IMR-90 (cell line): ENCODE measurements at regions not wholly inside any gene's neighbourhood (a gene's known extent, or its start where the extent isn't known, plus 50 kb on each side); places are given as distances from the start of the nearest gene placed in this dataset.

ENCODE experiments used
- ATAC-seq: fragments of 200-7000 bp; cut with Tn5 transposase; 2 replicates; pipeline ENCODE4 v1.9.1; 2020; ENCODE audit warnings: low read depth, mild to moderate bottlenecking, moderate library complexity
- BruUV-seq: library from RNA; stranded (reverse); fragments of 400-500 nt; replicated peaks from 2 replicates; lab custom pipeline; 2021; lab: Mats Ljungman, UMichigan
- CTCF ChIA-PET: fragments of 300-600 bp; formaldehyde crosslinking; extraction: SDS; loops from one replicate; lab custom pipeline; 2021; ENCODE audit warnings: antibody characterized with exemption; lab: Yijun Ruan, JAX
- POLR2A ChIA-PET: fragments of 300-600 bp; sonication (Branson Sonifier 250); formaldehyde crosslinking; loops from one replicate; lab custom pipeline; 2022; ENCODE audit warnings: antibody characterized with exemption; ENCODE audit not compliant: unreplicated experiment; lab: Charles Lee
- DNase-seq: peaks from one replicate; pipeline ENCODE4 v3.0.0; 2013
- H2AFZ ChIP-seq: replicated peaks from 2 replicates; pipeline ENCODE3; 2013; ENCODE audit warnings: low read length, mild to moderate bottlenecking; ENCODE audit not compliant: poor library complexity
- H2AK5ac ChIP-seq: 2 replicates; pipeline ENCODE4 v1.6.1; 2013; ENCODE audit warnings: low read depth, low read length, inconsistent platforms
- H2AK9ac ChIP-seq: replicated peaks from 2 replicates; pipeline ENCODE3; 2013; ENCODE audit warnings: mild to moderate bottlenecking, low read depth, low read length, moderate library complexity; ENCODE audit not compliant: poor library complexity
- H2BK120ac ChIP-seq: 2 replicates; pipeline ENCODE4 v1.6.1; 2013; ENCODE audit warnings: low read depth, low read length, inconsistent platforms
- H2BK15ac ChIP-seq: 3 replicates; pipeline ENCODE4 v1.6.1; 2013; ENCODE audit warnings: low read depth, low read length, inconsistent platforms
- H2BK20ac ChIP-seq: 2 replicates; pipeline ENCODE4 v1.6.1; 2013; ENCODE audit warnings: low read depth, mild to moderate bottlenecking, inconsistent platforms, low read length, moderate library complexity
- H2BK5ac ChIP-seq: 2 replicates; pipeline ENCODE4 v1.6.1; 2013; ENCODE audit warnings: mild to moderate bottlenecking, low read depth, low read length, inconsistent platforms; ENCODE audit not compliant: poor library complexity, severe bottlenecking
- H3K14ac ChIP-seq: replicated peaks from 2 replicates; pipeline ENCODE4 v1.6.1; 2013; ENCODE audit warnings: low read depth, low read length, inconsistent platforms
- H3K18ac ChIP-seq: 2 replicates; pipeline ENCODE4 v1.6.1; 2013; ENCODE audit warnings: low read depth, low read length, control low read depth
- H3K23ac ChIP-seq: 2 replicates; pipeline ENCODE4 v1.6.1; 2013; ENCODE audit warnings: low read depth, low read length, inconsistent platforms
- H3K27ac ChIP-seq: 2 replicates; pipeline ENCODE4 v1.5.1; 2013; ENCODE audit warnings: mild to moderate bottlenecking, control low read depth, low read length; ENCODE audit not compliant: insufficient read depth
- H3K27me3 ChIP-seq: 2 replicates; pipeline ENCODE4 v1.6.1; 2013; ENCODE audit warnings: low read length; ENCODE audit not compliant: control insufficient read depth, insufficient read depth
- H3K36me3 ChIP-seq: 2 replicates; pipeline ENCODE4 v1.6.1; 2013; ENCODE audit warnings: low read length, mixed read lengths; ENCODE audit not compliant: control insufficient read depth, insufficient read depth
- H3K4ac ChIP-seq: 2 replicates; pipeline ENCODE4 v1.6.1; 2013; ENCODE audit warnings: low read depth, low read length, inconsistent platforms
- H3K4me1 ChIP-seq: 2 replicates; pipeline ENCODE4 v1.6.1; 2013; ENCODE audit warnings: low read length, mixed read lengths; ENCODE audit not compliant: control insufficient read depth, insufficient read depth
- H3K4me2 ChIP-seq: 2 replicates; pipeline ENCODE4 v1.6.1; 2013; ENCODE audit warnings: low read depth, mild to moderate bottlenecking, control low read depth, low read length, moderate library complexity
- H3K4me3 ChIP-seq: 2 replicates; pipeline ENCODE4 v1.5.1; 2013; ENCODE audit warnings: low read depth, mild to moderate bottlenecking, control low read depth, low read length, moderate library complexity; ENCODE audit not compliant: insufficient read depth
- H3K56ac ChIP-seq: 2 replicates; pipeline ENCODE4 v1.6.1; 2013; ENCODE audit warnings: low read length, inconsistent platforms; ENCODE audit not compliant: insufficient read depth; ENCODE audit errors: extremely low read depth
- H3K79me1 ChIP-seq, 2 experiments: 2 replicates each; pipeline ENCODE4 v1.6.1; 2013; ENCODE audit warnings: low read length in 2 of 2, inconsistent platforms in 1 of 2, low read depth in 1 of 2
- H3K9ac ChIP-seq: 2 replicates; pipeline ENCODE4 v1.6.1; 2013; ENCODE audit warnings: low read depth, low read length, control low read depth
- H3K9me1 ChIP-seq: 2 replicates; pipeline ENCODE4 v1.6.1; 2013; ENCODE audit warnings: low read length, inconsistent platforms; ENCODE audit not compliant: insufficient read depth
- H3K9me3 ChIP-seq: 2 replicates; pipeline ENCODE4 v1.6.1; 2013; ENCODE audit warnings: low read length; ENCODE audit not compliant: control insufficient read depth, insufficient read depth
- H4K20me1 ChIP-seq: 2 replicates; pipeline ENCODE4 v1.6.1; 2013; ENCODE audit warnings: low read length, inconsistent platforms; ENCODE audit not compliant: insufficient read depth
- H4K5ac ChIP-seq: 2 replicates; pipeline ENCODE4 v1.6.1; 2013; ENCODE audit warnings: mild to moderate bottlenecking, low read depth, low read length, control low read depth
- H4K8ac ChIP-seq, 2 experiments: 2 replicates each; pipeline ENCODE4 v1.6.1; 2013; ENCODE audit warnings: low read depth in 2 of 2, low read length in 2 of 2, control low read depth in 1 of 2, inconsistent platforms in 1 of 2
- H4K91ac ChIP-seq: 2 replicates; pipeline ENCODE4 v1.6.1; 2013; ENCODE audit warnings: low read depth, low read length, inconsistent platforms; ENCODE audit not compliant: insufficient read depth
- BHLHE40 ChIP-seq: fragments of 150-350 bp; IDR thresholded peaks from 2 replicates; pipeline ENCODE4 v1.6.1; 2016; ENCODE audit warnings: mild to moderate bottlenecking, low read depth, low read length
- CEBPB ChIP-seq: IDR thresholded peaks from 2 replicates; pipeline ENCODE4 v1.6.1; 2012; ENCODE audit warnings: low read depth, low read length, improper control_type of control experiment
- CHD1 ChIP-seq: IDR thresholded peaks from 2 replicates; pipeline ENCODE4 v1.6.1; 2012; ENCODE audit warnings: low read depth, low read length, improper control_type of control experiment
- ELK1 ChIP-seq: fragments of 150-350 bp; IDR thresholded peaks from 2 replicates; pipeline ENCODE4 v1.6.1; 2016; ENCODE audit warnings: low read depth, mild to moderate bottlenecking, low read length, moderate library complexity, borderline replicate concordance
- FOS ChIP-seq: fragments of 150-350 bp; IDR thresholded peaks from 2 replicates; pipeline ENCODE4 v1.6.1; 2016; ENCODE audit warnings: low read depth, low read length
- MAFK ChIP-seq: IDR thresholded peaks from 2 replicates; pipeline ENCODE4 v1.6.1; 2012; ENCODE audit warnings: low read depth, low read length, improper control_type of control experiment
- MAZ ChIP-seq: IDR thresholded peaks from 2 replicates; pipeline ENCODE4 v1.6.1; 2012; ENCODE audit warnings: low read depth, mild to moderate bottlenecking, low read length, improper control_type of control experiment, moderate library complexity, borderline replicate concordance
- MXI1 ChIP-seq: IDR thresholded peaks from 2 replicates; pipeline ENCODE4 v1.6.1; 2012; ENCODE audit warnings: low read depth, mild to moderate bottlenecking, low read length, moderate library complexity, borderline replicate concordance
- NFE2L2 ChIP-seq: fragments of 150-350 bp; IDR thresholded peaks from 2 replicates; pipeline ENCODE4 v1.6.1; 2016; ENCODE audit warnings: low read depth, mild to moderate bottlenecking, low read length
- POLR2A ChIP-seq: IDR thresholded peaks from 2 replicates; pipeline ENCODE4 v1.6.1; 2012; ENCODE audit warnings: mild to moderate bottlenecking, low read depth, low read length
- RAD21 ChIP-seq: IDR thresholded peaks from 2 replicates; pipeline ENCODE4 v1.6.1; 2012; ENCODE audit warnings: low read length, improper control_type of control experiment
- RCOR1 ChIP-seq: IDR thresholded peaks from 2 replicates; pipeline ENCODE4 v1.6.1; 2012; ENCODE audit warnings: mild to moderate bottlenecking, low read length, improper control_type of control experiment; ENCODE audit not compliant: insufficient replicate concordance
- RFX5 ChIP-seq: IDR thresholded peaks from 2 replicates; pipeline ENCODE4 v1.8.0; 2012; ENCODE audit warnings: low read depth, mild to moderate bottlenecking, low read length, moderate library complexity
- SMC3 ChIP-seq: fragments of 150-350 bp; IDR thresholded peaks from 2 replicates; pipeline ENCODE4 v1.6.1; 2016; ENCODE audit warnings: low read depth, mild to moderate bottlenecking, antibody characterized with exemption, low read length, moderate library complexity
- WGBS, 2 experiments: methylation state at CpG; one replicate each; pipeline versions ENCODE4 v1.1.5 to v1.1.7; 2013; ENCODE audit warnings: missing lambda C conversion rate in 2 of 2; ENCODE audit not compliant: insufficient read length in 1 of 2; ENCODE audit errors: extremely low coverage in 2 of 2; 5-methylcytosine and 5-hydroxymethylcytosine counted together
- dilution Hi-C: fragments of 300-500 bp; cut with HindIII; formaldehyde crosslinking; loops from one replicate; pipeline ENCODE4 v1.14.3; 2018; ENCODE audit warnings: low sequenced_read_pairs; ENCODE audit not compliant: unreplicated experiment
- in situ Hi-C: fragments of 300-500 bp; cut with MboI; formaldehyde crosslinking; loops from 3 replicates; pipeline ENCODE4 v1.14.3; 2019; ENCODE audit warnings: low sequenced_read_pairs, inconsistent platforms, mixed read lengths
- intact Hi-C: fragments of 100-400 bp; cut with micrococcal nuclease; formaldehyde crosslinking; loops from 2 replicates; pipeline ENCODE4 v1.10.0; 2022
- TF ChIP-seq, protein P1 (sequence below): conservative IDR thresholded peaks from 2 replicates; pipeline ENCODE4 v1.5.1; 2012; ENCODE audit warnings: mild to moderate bottlenecking, low read depth, low read length, improper control_type of control experiment
- TF ChIP-seq, protein P2 (sequence below): fragments of 150-350 bp; IDR thresholded peaks from 2 replicates; pipeline ENCODE4 v1.6.1; 2017; ENCODE audit warnings: mild to moderate bottlenecking, antibody characterized with exemption, low read length, low read depth

DNA sequence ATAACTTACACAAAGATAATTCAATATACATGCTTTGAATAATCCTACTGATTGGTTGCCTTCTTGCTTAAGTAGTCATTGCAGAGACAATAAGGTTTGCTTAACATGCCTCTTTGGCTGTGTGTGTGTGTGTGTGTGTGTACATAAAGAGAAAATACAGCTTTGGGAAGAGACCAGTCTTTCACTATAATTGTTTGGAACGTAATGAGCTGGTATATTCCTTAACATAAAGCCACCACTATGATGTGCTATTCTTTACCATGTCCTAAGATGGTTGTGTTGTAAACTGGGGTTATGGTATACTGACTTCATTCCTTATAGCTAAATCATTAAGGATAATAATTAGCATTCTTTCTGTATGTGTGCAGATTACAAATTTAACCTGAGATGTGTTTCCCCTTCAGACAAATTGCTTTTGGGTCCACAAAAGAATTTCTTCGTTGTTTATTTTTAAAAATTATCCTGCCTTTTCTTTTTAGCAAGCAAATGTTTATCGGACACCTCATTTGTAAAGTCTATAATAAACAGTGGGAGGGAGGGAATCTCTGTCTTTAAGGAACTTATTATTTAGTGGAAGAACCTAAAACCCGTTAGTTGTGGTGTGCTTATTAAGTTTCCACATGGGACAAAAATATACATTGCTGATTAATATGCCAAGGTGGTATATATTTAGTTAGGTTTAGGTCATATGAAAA lies 74.4 kb downstream of the TMX1 start:
- TF ChIP-seq SMC3 (no peak), ELK1 (no peak), CHD1 (no peak), FOS (no peak), CEBPB (no peak), RFX5 (no peak), MAFK (no peak), NFE2L2 (no peak), MXI1 (no peak), POLR2A (no peak), MAZ (no peak), RCOR1 (no peak), BHLHE40 (no peak), RAD21 (no peak)
- TF ChIP-seq, protein P1, sequence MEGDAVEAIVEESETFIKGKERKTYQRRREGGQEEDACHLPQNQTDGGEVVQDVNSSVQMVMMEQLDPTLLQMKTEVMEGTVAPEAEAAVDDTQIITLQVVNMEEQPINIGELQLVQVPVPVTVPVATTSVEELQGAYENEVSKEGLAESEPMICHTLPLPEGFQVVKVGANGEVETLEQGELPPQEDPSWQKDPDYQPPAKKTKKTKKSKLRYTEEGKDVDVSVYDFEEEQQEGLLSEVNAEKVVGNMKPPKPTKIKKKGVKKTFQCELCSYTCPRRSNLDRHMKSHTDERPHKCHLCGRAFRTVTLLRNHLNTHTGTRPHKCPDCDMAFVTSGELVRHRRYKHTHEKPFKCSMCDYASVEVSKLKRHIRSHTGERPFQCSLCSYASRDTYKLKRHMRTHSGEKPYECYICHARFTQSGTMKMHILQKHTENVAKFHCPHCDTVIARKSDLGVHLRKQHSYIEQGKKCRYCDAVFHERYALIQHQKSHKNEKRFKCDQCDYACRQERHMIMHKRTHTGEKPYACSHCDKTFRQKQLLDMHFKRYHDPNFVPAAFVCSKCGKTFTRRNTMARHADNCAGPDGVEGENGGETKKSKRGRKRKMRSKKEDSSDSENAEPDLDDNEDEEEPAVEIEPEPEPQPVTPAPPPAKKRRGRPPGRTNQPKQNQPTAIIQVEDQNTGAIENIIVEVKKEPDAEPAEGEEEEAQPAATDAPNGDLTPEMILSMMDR = no peak
- TF ChIP-seq, protein P2, sequence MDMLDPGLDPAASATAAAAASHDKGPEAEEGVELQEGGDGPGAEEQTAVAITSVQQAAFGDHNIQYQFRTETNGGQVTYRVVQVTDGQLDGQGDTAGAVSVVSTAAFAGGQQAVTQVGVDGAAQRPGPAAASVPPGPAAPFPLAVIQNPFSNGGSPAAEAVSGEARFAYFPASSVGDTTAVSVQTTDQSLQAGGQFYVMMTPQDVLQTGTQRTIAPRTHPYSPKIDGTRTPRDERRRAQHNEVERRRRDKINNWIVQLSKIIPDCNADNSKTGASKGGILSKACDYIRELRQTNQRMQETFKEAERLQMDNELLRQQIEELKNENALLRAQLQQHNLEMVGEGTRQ = no peak
- no TSS peak for BruUV-seq
- in situ Hi-C loops = no loop called here
- Histone ChIP-seq H2BK15ac (no peak overlapping the region), H3K56ac (no peak overlapping the region), H3K9ac (no peak overlapping the region), H4K91ac (no peak overlapping the region), H2AFZ (no peak overlapping the region), H3K4ac (no peak overlapping the region; the same call in 1 of the 2 replicates), H3K4me1 (peaks cover 15% of the 10 kb centered on the region), H3K23ac (peak overlapping the region; percentile 67; the same call in 1 of the 2 replicates), H4K8ac (0 out of 4 replicates have a peak overlapping the region, but pooled peaks of 1 of the 2 experiments have one; percentile 24), H3K9me3 (no peaks in the 10 kb centered on the region), H3K14ac (peak overlapping the region; percentile 68; the same call in 1 of the 2 replicates), H4K5ac (no peak overlapping the region), H2BK120ac (no peak overlapping the region), H3K9me1 (no peaks in the 10 kb centered on the region), H2BK5ac (peak overlapping the region; percentile 63), H3K4me3 (no peak overlapping the region), H2AK9ac (no peak overlapping the region), H3K27me3 (no peaks in the 10 kb centered on the region), H3K18ac (no peak overlapping the region; the same call in 1 of the 2 replicates), H3K79me1 (no peaks in the 10 kb centered on the region), H4K20me1 (no peaks in the 10 kb centered on the region), H3K27ac (no peak overlapping the region), H3K36me3 (no peaks in the 10 kb centered on the region), H3K4me2 (no peak overlapping the region), H2AK5ac (no peak overlapping the region), H2BK20ac (no peak overlapping the region)
- no peak for DNase-seq
- ChIA-PET POLR2A (interaction anchor here (0.7 kb wide), 1 partner anchor 18 kb away, joined by 5 read pairs; no protein-coding TSS in a partner anchor), CTCF (no interaction called here)
- no CpG with 5 or more reads among the region's 4 CpGs for WGBS, 2 experiments
- ATAC-seq = no peak
- intact Hi-C loops = no loop called here
- dilution Hi-C loops = no loop called here
